Upper lobe of left lung (tissue), 6 donors: ENCODE measurements at regions not wholly inside any gene's neighbourhood (a gene's known extent, or its start where the extent isn't known, plus 50 kb on each side); places are given as distances from the start of the nearest gene placed in this dataset.

ENCODE experiments used
- ATAC-seq, 2 donors: fragments of 200-7000 bp; cut with Tn5 transposase; one replicate each; pipeline ENCODE4 v1.9.1; 2022; ENCODE audit warnings: mild to moderate bottlenecking in 2 of 2, moderate library complexity in 2 of 2; ENCODE audit not compliant: low FRiP score in 2 of 2
- DNase-seq, 2 donors: peaks; one replicate each; pipeline ENCODE4 v3.0.0-alpha.2; 2019 to 2020
- H3K27ac ChIP-seq, 4 donors: fragments of 200-600 bp; sonication (generic); one replicate each; pipeline ENCODE4 v1.5.1; 2016 to 2019
- H3K27me3 ChIP-seq, 4 donors: fragments of 200-600 bp; sonication (generic); one replicate each; pipeline ENCODE4 v1.5.1; 2017 to 2019
- H3K36me3 ChIP-seq, 4 donors: fragments of 200-600 bp; sonication (generic); one replicate each; pipeline ENCODE4 v1.5.1; 2016 to 2019
- H3K4me1 ChIP-seq, 4 donors: fragments of 200-600 bp; sonication (generic); one replicate each; pipeline ENCODE4 v1.5.1; 2018 to 2019
- H3K4me3 ChIP-seq, 4 donors: fragments of 200-600 bp; sonication (generic); one replicate each; pipeline ENCODE4 v1.5.1; 2017 to 2019; ENCODE audit warnings: mild to moderate bottlenecking in 2 of 4, moderate library complexity in 1 of 4
- H3K9me3 ChIP-seq, 4 donors: fragments of 200-600 bp; sonication (generic); one replicate each; pipeline ENCODE4 v1.5.1; 2018 to 2019
- CTCF ChIP-seq, 6 experiments: fragments of 450-650 bp in 4 of 6; fragments of 200-600 bp in 2 of 6; sonication (generic) in 2 of 6; IDR thresholded peaks; one replicate each; pipeline ENCODE4 v1.5.1; 2016 to 2019; ENCODE audit warnings: antibody characterized with exemption in 6 of 6
- EP300 ChIP-seq, 4 donors: sonication (generic); formaldehyde crosslinking; IDR thresholded peaks; one replicate each; pipeline ENCODE4 v1.5.1; 2017; ENCODE audit warnings: antibody characterized with exemption in 4 of 4, control low read depth in 2 of 4
- POLR2A ChIP-seq, 4 donors: fragments of 450-650 bp; IDR thresholded peaks; one replicate each; pipeline ENCODE4 v1.5.1; 2016 to 2017; ENCODE audit warnings: antibody characterized with exemption in 4 of 4, mild to moderate bottlenecking in 2 of 4
- POLR2AphosphoS5 ChIP-seq, 2 donors: sonication (generic); formaldehyde crosslinking; IDR thresholded peaks; one replicate each; pipeline ENCODE4 v1.5.1; 2017; ENCODE audit warnings: antibody characterized with exemption in 2 of 2
- WGBS, 2 donors: methylation state at CpG; one replicate each; pipeline ENCODE4 v1.1.5; 2017 to 2018; 5-methylcytosine and 5-hydroxymethylcytosine counted together
- donor health status: DM: no; HTN: no; CAD: no; lungs with moderate emphysema.
- donor health status: DM: no; HTN: yes; CAD: no; lungs with severe emphysema.

DNA sequence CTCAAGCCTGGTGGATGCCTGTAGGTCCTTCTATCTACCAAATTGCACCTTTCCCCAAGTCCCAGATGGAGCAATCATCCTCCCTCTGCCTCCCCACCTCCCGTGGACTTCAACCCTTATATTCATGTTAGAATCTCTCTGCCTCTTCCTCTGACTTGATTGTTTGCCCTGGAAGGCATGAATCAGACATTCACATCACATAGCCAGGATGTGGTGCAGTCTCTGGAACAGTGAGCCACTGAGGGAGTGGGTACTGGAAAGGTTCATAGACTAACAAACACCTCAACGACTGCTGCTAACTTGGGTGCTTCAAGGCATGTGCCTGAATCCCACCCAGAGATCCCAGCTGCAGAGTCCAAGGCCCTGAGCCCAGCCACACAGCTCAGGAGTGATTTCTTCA is 494.0 kb downstream of the TNS3 start:
- Histone ChIP-seq H3K36me3 (no peaks in the 10 kb centered on the region), H3K4me1 (peaks cover 4 to 7% (median 6%) of the 10 kb centered on the region in 4 donors), H3K27me3 (no peaks in the 10 kb centered on the region), H3K4me3 (no peak overlapping the region), H3K9me3 (no peaks in the 10 kb centered on the region), H3K27ac (no peak overlapping the region)
- ATAC-seq (no peak), DNase-seq (no peak)
- no peak for TF ChIP-seq CTCF (IDR thresholded peaks at IDR 0.05)
- TF ChIP-seq POLR2AphosphoS5 (IDR thresholded peaks at IDR 0.05) = no peak
- TF ChIP-seq POLR2A (IDR thresholded peaks at IDR 0.05) = no peak
- TF ChIP-seq EP300 (IDR thresholded peaks at IDR 0.05) = no peak
- 66 to 70% methylated on average over 2 of the region's 2 CpGs for WGBS, 2 donors

- no peak for TF ChIP-seq POLR2AphosphoS5 (IDR thresholded peaks at IDR 0.05)
- TF ChIP-seq EP300 (IDR thresholded peaks at IDR 0.05) = no peak
- no peak for TF ChIP-seq CTCF (IDR thresholded peaks at IDR 0.05)
- TF ChIP-seq POLR2A (IDR thresholded peaks at IDR 0.05) = no peak
- Histone ChIP-seq H3K4me3 (no peak overlapping the region), H3K9me3 (no peaks in the 10 kb centered on the region), H3K36me3 (no peaks in the 10 kb centered on the region), H3K27me3 (no peaks in the 10 kb centered on the region), H3K4me1 (peaks cover 4 to 7% (median 6%) of the 10 kb centered on the region in 4 donors), H3K27ac (no peak overlapping the region)
- no peak for DNase-seq
- 86 to 88% methylated on average over 1 of the region's 1 CpG for WGBS, 2 donors
- ATAC-seq = no peak
These were observed 496.2 kb downstream of the TNS3 start for GRCh38 chr7:47085491-47086275.

DNA sequence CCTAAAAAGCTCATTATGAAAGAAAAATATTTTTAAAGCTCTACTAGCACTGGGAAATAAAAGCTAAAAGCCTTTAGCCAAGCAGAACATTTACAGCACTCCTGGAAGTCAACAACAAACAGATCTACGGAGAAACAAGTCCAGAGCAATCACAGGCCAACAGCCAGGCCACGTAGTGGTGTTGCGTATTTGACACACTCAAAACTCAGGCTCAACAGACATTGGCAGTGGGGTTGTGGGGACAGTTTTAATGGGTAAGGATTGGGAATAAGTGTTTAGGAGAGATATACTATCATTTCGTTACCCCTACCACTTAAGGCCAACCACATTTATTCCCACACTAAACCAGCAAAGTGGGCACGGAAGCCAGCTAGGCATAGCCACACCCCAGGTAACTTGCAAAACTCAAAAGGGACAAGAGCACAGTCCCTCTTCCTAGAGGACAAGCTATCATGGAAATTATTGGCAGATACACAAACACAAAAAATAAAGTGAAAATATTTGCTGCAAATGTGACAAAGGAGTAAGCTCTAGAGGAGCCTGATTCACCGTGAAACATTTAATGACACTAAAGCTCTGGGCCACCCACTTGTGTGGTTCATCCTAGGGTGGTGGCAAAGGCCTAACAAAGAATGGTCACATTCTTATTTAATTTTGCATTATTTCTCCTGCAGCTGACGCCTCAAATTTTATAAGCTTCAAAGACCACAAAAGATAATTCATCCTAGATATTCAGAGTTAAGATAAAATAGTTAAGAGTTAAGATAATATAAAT is 498.2 kb downstream of the TNS3 start:
- WGBS, 2 donors = 88 to 93% methylated on average over 7 of the region's 7 CpGs
- Histone ChIP-seq H3K4me3 (no peak overlapping the region), H3K4me1 (peaks cover 2 to 4% (median 4%) of the 10 kb centered on the region in 4 donors), H3K27me3 (no peaks in the 10 kb centered on the region), H3K9me3 (no peaks in the 10 kb centered on the region), H3K36me3 (no peaks in the 10 kb centered on the region), H3K27ac (no peak overlapping the region)
- ATAC-seq (no peak), DNase-seq (no peak)
- TF ChIP-seq EP300 (IDR thresholded peaks at IDR 0.05) = no peak
- no peak for TF ChIP-seq POLR2AphosphoS5 (IDR thresholded peaks at IDR 0.05)
- TF ChIP-seq CTCF (IDR thresholded peaks at IDR 0.05) = no peak
- no peak for TF ChIP-seq POLR2A (IDR thresholded peaks at IDR 0.05)

DNA sequence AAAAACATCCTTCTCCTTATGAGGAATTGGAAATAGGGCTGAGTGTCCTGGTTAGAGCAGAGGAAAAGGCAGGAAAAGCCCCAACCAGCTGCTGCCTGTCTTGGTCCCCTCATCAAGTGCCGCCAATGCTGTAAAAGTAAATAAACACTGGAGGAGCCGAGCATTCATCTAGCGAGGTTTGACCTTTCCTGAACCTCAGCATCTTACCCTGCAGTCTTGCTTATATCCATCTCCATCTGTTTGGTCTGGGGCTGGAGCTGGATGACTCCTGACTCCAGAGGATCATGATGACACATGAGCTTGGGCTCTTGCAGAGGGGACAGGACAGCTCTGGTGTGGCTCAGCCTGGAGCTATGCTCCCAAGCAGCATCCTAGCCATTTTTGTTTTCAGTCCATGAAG is 501.1 kb downstream of the TNS3 start:
- peak in 1 of 2 donors; percentile 56 for ATAC-seq
- peak; percentile 27 to 70 for TF ChIP-seq POLR2AphosphoS5 (IDR thresholded peaks at IDR 0.05)
- no peak for TF ChIP-seq EP300 (IDR thresholded peaks at IDR 0.05)
- WGBS, 2 donors = 38 to 56% methylated on average over 3 of the region's 3 CpGs
- no peaks in the 10 kb centered on the region for H3K27me3 ChIP-seq
- H3K4me1 ChIP-seq = no peaks in the 10 kb centered on the region
- H3K9me3 ChIP-seq = no peaks in the 10 kb centered on the region
- no peak overlapping the region for H3K27ac ChIP-seq
- H3K36me3 ChIP-seq = no peaks in the 10 kb centered on the region
- no peak overlapping the region for H3K4me3 ChIP-seq
- DNase-seq = no peak

DNA sequence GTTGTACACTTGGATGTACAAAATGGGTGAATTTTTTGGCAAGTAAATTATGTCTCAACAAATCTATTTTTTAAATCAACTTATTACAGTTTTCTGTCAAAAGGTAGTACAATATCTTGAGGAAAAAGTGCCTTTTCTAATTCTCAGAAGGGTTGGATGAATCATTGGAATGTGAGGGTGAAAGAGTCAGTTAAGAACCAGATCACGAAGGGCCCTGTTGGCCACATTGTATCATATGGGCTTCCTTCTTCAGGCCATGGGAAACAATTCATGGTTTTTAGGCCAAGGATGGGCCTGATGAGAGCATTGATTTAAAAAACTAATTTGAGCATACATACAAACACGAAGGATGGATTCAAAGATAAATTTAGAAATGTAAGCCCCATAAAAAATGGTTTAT is 503.7 kb downstream of the TNS3 start:
- Histone ChIP-seq H3K36me3 (no peaks in the 10 kb centered on the region), H3K9me3 (no peaks in the 10 kb centered on the region), H3K4me3 (no peak overlapping the region), H3K27me3 (no peaks in the 10 kb centered on the region), H3K4me1 (peaks cover 0 to 9% (median 3%) of the 10 kb centered on the region in 4 donors), H3K27ac (no peak overlapping the region)
- WGBS, 2 donors = 86 to 90% methylated on average over 2 of the region's 2 CpGs
- ATAC-seq (no peak), DNase-seq (no peak)
- TF ChIP-seq EP300 (IDR thresholded peaks at IDR 0.05) (no peak), POLR2AphosphoS5 (IDR thresholded peaks at IDR 0.05) (no peak)
